HEK293 (cell line): ENCODE measurements at regions not wholly inside any gene's neighbourhood (a gene's known extent, or its start where the extent isn't known, plus 50 kb on each side); places are given as distances from the start of the nearest gene placed in this dataset.
"Not testable (repeated sequence)": the region's sequence is repeated elsewhere in the genome, so short reads cannot be mapped to it uniquely, and the experiment has no call there.

Source experiments
- CTCF ChIP-seq: fragments of 450-650 bp; formaldehyde crosslinking; IDR thresholded peaks from 2 replicates; pipeline ENCODE4 v1.5.1; 2016; ENCODE audit warnings: missing biosample characterization, missing genetic modification characterization
- HIC1 ChIP-seq: fragments of 450-650 bp; formaldehyde crosslinking; IDR thresholded peaks from 2 replicates; pipeline ENCODE4 v1.5.1; 2016; ENCODE audit warnings: missing biosample characterization, missing genetic modification characterization
- MEIS1 ChIP-seq: sonication (generic); formaldehyde crosslinking; IDR thresholded peaks from 2 replicates; pipeline ENCODE4 v1.8.1; 2022; ENCODE audit warnings: missing genetic modification reagents, mild to moderate bottlenecking, borderline replicate concordance
- SETDB1 ChIP-seq: IDR thresholded peaks from one replicate; pipeline ENCODE4 v1.6.1; 2017; ENCODE audit warnings: mild to moderate bottlenecking, low read length, moderate library complexity, mixed read lengths; ENCODE audit not compliant: insufficient read length
- TRIM28 ChIP-seq: IDR thresholded peaks from 2 replicates; pipeline ENCODE4 v1.6.1; 2011; ENCODE audit warnings: low read length, control low read depth, borderline replicate concordance
- ZFP3 ChIP-seq: fragments of 450-650 bp; formaldehyde crosslinking; IDR thresholded peaks from 2 replicates; pipeline ENCODE4 v1.5.1; 2016; ENCODE audit warnings: low read depth, missing biosample characterization, missing genetic modification characterization
- ZNF211 ChIP-seq: fragments of 450-650 bp; formaldehyde crosslinking; IDR thresholded peaks from 2 replicates; pipeline ENCODE4 v1.5.1; 2016; ENCODE audit warnings: low read depth, missing biosample characterization, missing genetic modification characterization
- ZNF24 ChIP-seq: fragments of 450-650 bp; formaldehyde crosslinking; IDR thresholded peaks from 2 replicates; pipeline ENCODE4 v1.5.1; 2016; ENCODE audit warnings: missing biosample characterization, missing genetic modification characterization
- TF ChIP-seq, protein P1 (sequence below): fragments of 450-650 bp; IDR thresholded peaks from 2 replicates; pipeline ENCODE4 v1.5.1; 2018; ENCODE audit warnings: missing biosample characterization, mild to moderate bottlenecking, missing genetic modification characterization
- TF ChIP-seq, protein P2 (sequence below): fragments of 450-650 bp; formaldehyde crosslinking; IDR thresholded peaks from 2 replicates; pipeline ENCODE4 v1.5.1; 2016; ENCODE audit warnings: missing biosample characterization, missing genetic modification characterization

GRCh38 chr7:149972977-149973376, 99.2 kb downstream of the ATP6V0E2 start:
- TF ChIP-seq TRIM28; MEIS1 (CRISPR knock-in tag); SETDB1; CTCF (tag by site-specific recombination); ZNF24 (tag by site-specific recombination); ZFP3 (tag by site-specific recombination); HIC1 (tag by site-specific recombination); ZNF211 (tag by site-specific recombination): not testable (repeated sequence)
- TF ChIP-seq, protein P1, sequence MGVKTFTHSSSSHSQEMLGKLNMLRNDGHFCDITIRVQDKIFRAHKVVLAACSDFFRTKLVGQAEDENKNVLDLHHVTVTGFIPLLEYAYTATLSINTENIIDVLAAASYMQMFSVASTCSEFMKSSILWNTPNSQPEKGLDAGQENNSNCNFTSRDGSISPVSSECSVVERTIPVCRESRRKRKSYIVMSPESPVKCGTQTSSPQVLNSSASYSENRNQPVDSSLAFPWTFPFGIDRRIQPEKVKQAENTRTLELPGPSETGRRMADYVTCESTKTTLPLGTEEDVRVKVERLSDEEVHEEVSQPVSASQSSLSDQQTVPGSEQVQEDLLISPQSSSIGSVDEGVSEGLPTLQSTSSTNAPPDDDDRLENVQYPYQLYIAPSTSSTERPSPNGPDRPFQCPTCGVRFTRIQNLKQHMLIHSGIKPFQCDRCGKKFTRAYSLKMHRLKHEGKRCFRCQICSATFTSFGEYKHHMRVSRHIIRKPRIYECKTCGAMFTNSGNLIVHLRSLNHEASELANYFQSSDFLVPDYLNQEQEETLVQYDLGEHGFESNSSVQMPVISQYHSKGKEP (tag by site-specific recombination), result not testable (repeated sequence)
- TF ChIP-seq, protein P2, sequence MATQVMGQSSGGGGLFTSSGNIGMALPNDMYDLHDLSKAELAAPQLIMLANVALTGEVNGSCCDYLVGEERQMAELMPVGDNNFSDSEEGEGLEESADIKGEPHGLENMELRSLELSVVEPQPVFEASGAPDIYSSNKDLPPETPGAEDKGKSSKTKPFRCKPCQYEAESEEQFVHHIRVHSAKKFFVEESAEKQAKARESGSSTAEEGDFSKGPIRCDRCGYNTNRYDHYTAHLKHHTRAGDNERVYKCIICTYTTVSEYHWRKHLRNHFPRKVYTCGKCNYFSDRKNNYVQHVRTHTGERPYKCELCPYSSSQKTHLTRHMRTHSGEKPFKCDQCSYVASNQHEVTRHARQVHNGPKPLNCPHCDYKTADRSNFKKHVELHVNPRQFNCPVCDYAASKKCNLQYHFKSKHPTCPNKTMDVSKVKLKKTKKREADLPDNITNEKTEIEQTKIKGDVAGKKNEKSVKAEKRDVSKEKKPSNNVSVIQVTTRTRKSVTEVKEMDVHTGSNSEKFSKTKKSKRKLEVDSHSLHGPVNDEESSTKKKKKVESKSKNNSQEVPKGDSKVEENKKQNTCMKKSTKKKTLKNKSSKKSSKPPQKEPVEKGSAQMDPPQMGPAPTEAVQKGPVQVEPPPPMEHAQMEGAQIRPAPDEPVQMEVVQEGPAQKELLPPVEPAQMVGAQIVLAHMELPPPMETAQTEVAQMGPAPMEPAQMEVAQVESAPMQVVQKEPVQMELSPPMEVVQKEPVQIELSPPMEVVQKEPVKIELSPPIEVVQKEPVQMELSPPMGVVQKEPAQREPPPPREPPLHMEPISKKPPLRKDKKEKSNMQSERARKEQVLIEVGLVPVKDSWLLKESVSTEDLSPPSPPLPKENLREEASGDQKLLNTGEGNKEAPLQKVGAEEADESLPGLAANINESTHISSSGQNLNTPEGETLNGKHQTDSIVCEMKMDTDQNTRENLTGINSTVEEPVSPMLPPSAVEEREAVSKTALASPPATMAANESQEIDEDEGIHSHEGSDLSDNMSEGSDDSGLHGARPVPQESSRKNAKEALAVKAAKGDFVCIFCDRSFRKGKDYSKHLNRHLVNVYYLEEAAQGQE (tag by site-specific recombination), result not testable (repeated sequence)
